ENCODE measurements at regions not wholly inside any gene's neighbourhood (a gene's known extent, or its start where the extent isn't known, plus 50 kb on each side); places are given as distances from the start of the nearest gene placed in this dataset.

- H3K9me3 ChIP-seq (ENCODE audit: insufficient read depth in 2 of 2, low read depth in 1 of 2, low read length in 1 of 2): no peaks in the 10 kb centered on the region
- H4K20me1 ChIP-seq (replicated peaks in 1 of 2; ENCODE audit: control insufficient read depth in 1 of 2, insufficient read depth in 2 of 2, low read length in 2 of 2): no peaks in the 10 kb centered on the region
- H2BK20ac ChIP-seq (ENCODE audit: low read length): no peak overlapping the region
- H3K4me2 ChIP-seq (ENCODE audit: insufficient read depth in 1 of 2, low read depth in 2 of 2, low read length in 2 of 2): no peak overlapping the region
- H3K4me1 ChIP-seq (replicated peaks in 1 of 4; ENCODE audit: control insufficient read depth in 3 of 4, insufficient read depth in 4 of 4, low read length in 3 of 4): peaks cover 0 to 2% (median 0%) of the 10 kb centered on the region in 4 experiments; a peak in 1 of 7 replicates
- no peak overlapping the region for H4K91ac ChIP-seq (replicated peaks; ENCODE audit: insufficient read length, low read length)
- TF ChIP-seq POLR2AphosphoS5 (IDR thresholded peaks at IDR 0.05; ENCODE audit: low read depth, low read length): no peak
- TF ChIP-seq USF2 (IDR thresholded peaks at IDR 0.05; ENCODE audit: low read length): no peak
- TF ChIP-seq GTF2F1 (IDR thresholded peaks at IDR 0.05; ENCODE audit: borderline replicate concordance, low read depth, low read length): no peak
- no peak for TF ChIP-seq NANOG (IDR thresholded peaks at IDR 0.05; ENCODE audit: insufficient read depth, low read depth, low read length, poor library complexity, severe bottlenecking)
- TF ChIP-seq CHD2 (IDR thresholded peaks at IDR 0.05; ENCODE audit: low read length): no peak
- no peak for TF ChIP-seq FOSL1 (IDR thresholded peaks at IDR 0.05; ENCODE audit: insufficient read depth, low read depth, low read length)
- TF ChIP-seq RFX5 (IDR thresholded peaks at IDR 0.05; ENCODE audit: borderline replicate concordance, low read depth, low read length): no peak
- TF ChIP-seq EP300 (IDR thresholded peaks at IDR 0.05; ENCODE audit: borderline replicate concordance in 1 of 2, low read depth in 2 of 2, low read length in 2 of 2): no peak
- no peaks in the 10 kb centered on the region for H3K79me2 ChIP-seq (ENCODE audit: control insufficient read depth in 1 of 2, insufficient read depth in 2 of 2, low read length in 2 of 2)
- no peaks in the 10 kb centered on the region for H3K27me3 ChIP-seq (replicated peaks in 1 of 4; ENCODE audit: control insufficient read depth in 3 of 4, extremely low read depth in 1 of 4, insufficient read depth in 3 of 4, low read length in 3 of 4)
- FAIRE-seq: no peak
- no peak overlapping the region for H3K14ac ChIP-seq (ENCODE audit: insufficient read length)
- H2BK120ac ChIP-seq (replicated peaks; ENCODE audit: low read depth, low read length): no peak overlapping the region
- no peak overlapping the region for H2BK15ac ChIP-seq (ENCODE audit: low read length)
- H3K4me3 ChIP-seq (ENCODE audit: extremely low read depth in 1 of 4, insufficient read depth in 2 of 4, low read depth in 3 of 4, low read length in 4 of 4): no peak overlapping the region
- no peak overlapping the region for H3K56ac ChIP-seq (replicated peaks; ENCODE audit: insufficient read length, low read depth, low read length)
- H3K36me3 ChIP-seq (ENCODE audit: control insufficient read depth in 2 of 4, insufficient read depth in 4 of 4, low read length in 3 of 4): no peaks in the 10 kb centered on the region
- no peak overlapping the region for H3K18ac ChIP-seq (ENCODE audit: extremely low read depth, low read length)
- POLR2A ChIA-PET (ENCODE audit: partially characterized antibody): no interaction called here
- H3K23me2 ChIP-seq (ENCODE audit: low read depth, low read length): no peaks in the 10 kb centered on the region
- 71% methylated on average over 2 of the region's 2 CpGs; no CpG with 5 or more reads in 1 of the 2 experiments for WGBS, 2 experiments (ENCODE audit: extremely low coverage in 1 of 2, insufficient coverage in 1 of 2, insufficient read length in 1 of 2, insufficient replicate concordance in 2 of 2, low coverage in 1 of 2, low lambda C conversion rate in 2 of 2, missing lambda C conversion rate in 1 of 2)
- no peak for DNase-seq (ENCODE audit: low read depth in 1 of 2, low spot score in 2 of 2)
- no peak overlapping the region for H2AK5ac ChIP-seq (ENCODE audit: low read depth, low read length)
- H3K9ac ChIP-seq (replicated peaks in 1 of 4; ENCODE audit: extremely low read depth in 1 of 4, low read depth in 3 of 4, low read length in 3 of 4): no peak overlapping the region
- H3K23ac ChIP-seq (ENCODE audit: insufficient read length): no peak overlapping the region
- H2BK5ac ChIP-seq (ENCODE audit: low read depth, low read length): no peak overlapping the region
- H2BK12ac ChIP-seq (ENCODE audit: low read depth, low read length): no peak overlapping the region
- H3K27ac ChIP-seq (ENCODE audit: low read depth, low read length): no peak overlapping the region
- no peak overlapping the region for H4K8ac ChIP-seq (ENCODE audit: extremely low read depth, insufficient read depth, low read length)
- CTCF ChIA-PET (ENCODE audit: partially characterized antibody): interaction anchor here (0.6 to 2.6 kb wide), 7 partner anchors 11 to 1804 kb away, joined by 3 to 9 read pairs (median 3); no protein-coding TSS in a partner anchor
- H4K5ac ChIP-seq (ENCODE audit: insufficient read length, low read depth, low read length): no peak overlapping the region
- no peak overlapping the region for H3K4ac ChIP-seq (replicated peaks; ENCODE audit: insufficient read length, low read depth, low read length)
- H3K79me1 ChIP-seq (ENCODE audit: low read depth, low read length): no peaks in the 10 kb centered on the region
- no peak overlapping the region for H2AFZ ChIP-seq (ENCODE audit: low read length)
These were observed 681.0 kb downstream of the KCNJ3 start for GRCh38 chr2:155379494-155379893.

All from H1 (cell line).